ENCODE measurements at regions not wholly inside any gene's neighbourhood (a gene's known extent, or its start where the extent isn't known, plus 50 kb on each side); places are given as distances from the start of the nearest gene placed in this dataset.

- TF ChIP-seq SPI1 (IDR thresholded peaks at IDR 0.05; ENCODE audit: low read depth, low read length), result no peak
- no peak for TF ChIP-seq POLR2AphosphoS5 (IDR thresholded peaks at IDR 0.05; ENCODE audit: low read depth, low read length)
Measured at GRCh38 chr2:139529080-139529479, 748.9 kb upstream of the NXPH2 start.

All from GM12891 (cell line).